WTC11 (cell line): ENCODE measurements at regions not wholly inside any gene's neighbourhood (a gene's known extent, or its start where the extent isn't known, plus 50 kb on each side); places are given as distances from the start of the nearest gene placed in this dataset.

Experiments
- ATAC-seq: fragments of 200-7000 bp; cut with Tn5 transposase; 2 replicates; pipeline ENCODE4 v1.10.0; 2021; ENCODE audit warnings: mild to moderate bottlenecking, moderate library complexity
- CTCF ChIA-PET: fragments of 300-600 bp; sonication (Branson Sonifier 250); formaldehyde crosslinking; loops from one replicate; lab custom pipeline; 2021; ENCODE audit warnings: antibody characterized with exemption; lab: Charles Lee
- POLR2A ChIA-PET: fragments of 350-600 bp; sonication (Branson Sonifier 250); formaldehyde crosslinking; loops from one replicate; lab custom pipeline; 2021; ENCODE audit warnings: antibody characterized with exemption; lab: Charles Lee
- DNase-seq: peaks from one replicate; pipeline ENCODE4 v3.0.0; 2021; ENCODE audit warnings: low spot score
- H3K27ac Mint-ChIP-seq: 2 replicates; pipeline ENCODE4 v1.8.0; 2021; ENCODE audit warnings: mixed read lengths
- H3K27me3 Mint-ChIP-seq: 2 replicates; pipeline ENCODE4 v1.8.0; 2021; ENCODE audit warnings: low read depth, mild to moderate bottlenecking, moderate library complexity, mixed read lengths
- H3K36me3 Mint-ChIP-seq: 2 replicates; pipeline ENCODE4 v1.8.0; 2021; ENCODE audit warnings: mixed read lengths
- H3K4me1 Mint-ChIP-seq: 2 replicates; pipeline ENCODE4 v1.8.0; 2022; ENCODE audit warnings: mixed read lengths
- H3K4me3 Mint-ChIP-seq: 2 replicates; pipeline ENCODE4 v1.8.0; 2021; ENCODE audit warnings: mild to moderate bottlenecking, moderate library complexity, mixed read lengths
- H3K9me3 Mint-ChIP-seq: 2 replicates; pipeline ENCODE4 v1.8.0; 2021; ENCODE audit warnings: mixed read lengths
- CBFB ChIP-seq: sonication (generic); formaldehyde crosslinking; IDR thresholded peaks from 2 replicates; pipeline ENCODE4 v1.8.1; 2022; ENCODE audit warnings: mild to moderate bottlenecking, low read depth, missing genetic modification reagents
- CTCF ChIP-seq: fragments of 200-600 bp; IDR thresholded peaks from 2 replicates; pipeline ENCODE4 v1.8.0; 2022; ENCODE audit warnings: antibody characterized with exemption
- E2F1 ChIP-seq: sonication (generic); formaldehyde crosslinking; IDR thresholded peaks from 2 replicates; pipeline ENCODE4 v1.8.0; 2022; ENCODE audit warnings: mild to moderate bottlenecking, missing genetic modification reagents
- EMX1 ChIP-seq: fragments of 250-450 bp; sonication (Bioruptor Pico); IDR thresholded peaks from 2 replicates; pipeline ENCODE4 v1.8.0; 2021; ENCODE audit warnings: mild to moderate bottlenecking
- GABPB1 ChIP-seq: sonication (generic); formaldehyde crosslinking; IDR thresholded peaks from 2 replicates; pipeline ENCODE4 v1.8.1; 2023; ENCODE audit warnings: mild to moderate bottlenecking, missing genetic modification reagents
- GTF2I ChIP-seq: fragments of 250-450 bp; sonication (Bioruptor Pico); conservative IDR thresholded peaks from 2 replicates; pipeline ENCODE4 v1.4.0; 2021; ENCODE audit warnings: mild to moderate bottlenecking
- IRF1 ChIP-seq: sonication (generic); formaldehyde crosslinking; IDR thresholded peaks from 2 replicates; pipeline ENCODE4 v1.8.0; 2023; ENCODE audit warnings: missing genetic modification reagents
- IRF2 ChIP-seq: sonication (generic); formaldehyde crosslinking; IDR thresholded peaks from 2 replicates; pipeline ENCODE4 v1.8.0; 2022; ENCODE audit warnings: low read depth, missing genetic modification reagents, borderline replicate concordance
- JAZF1 ChIP-seq: fragments of 250-450 bp; sonication (Bioruptor Pico); IDR thresholded peaks from 2 replicates; pipeline ENCODE4 v1.9.0; 2021; ENCODE audit warnings: moderate library complexity, mild to moderate bottlenecking, inconsistent platforms
- NFE2L1 ChIP-seq: sonication (generic); formaldehyde crosslinking; IDR thresholded peaks from 2 replicates; pipeline ENCODE4 v1.8.1; 2023; ENCODE audit warnings: missing genetic modification reagents
- SMAD4 ChIP-seq: sonication (generic); formaldehyde crosslinking; IDR thresholded peaks from 2 replicates; pipeline ENCODE4 v1.8.0; 2022; ENCODE audit warnings: mild to moderate bottlenecking, missing genetic modification reagents
- TEAD4 ChIP-seq: sonication (generic); formaldehyde crosslinking; IDR thresholded peaks from 2 replicates; pipeline ENCODE4 v1.8.0; 2022; ENCODE audit warnings: mild to moderate bottlenecking, missing genetic modification reagents
- ZMAT4 ChIP-seq: fragments of 250-450 bp; sonication (Bioruptor Pico); IDR thresholded peaks from 2 replicates; pipeline ENCODE4 v1.9.0; 2021; ENCODE audit warnings: mild to moderate bottlenecking
- ZNF121 ChIP-seq: sonication (generic); formaldehyde crosslinking; IDR thresholded peaks from 2 replicates; pipeline ENCODE4 v1.8.0; 2023; ENCODE audit warnings: missing genetic modification reagents
- ZNF219 ChIP-seq: sonication (generic); formaldehyde crosslinking; IDR thresholded peaks from 2 replicates; pipeline ENCODE4 v1.8.0; 2023; ENCODE audit warnings: missing genetic modification reagents, mild to moderate bottlenecking, borderline replicate concordance
- ZNF396 ChIP-seq: fragments of 250-450 bp; sonication (Bioruptor Pico); IDR thresholded peaks from 2 replicates; pipeline ENCODE4 v1.8.0; 2021; ENCODE audit warnings: mild to moderate bottlenecking, moderate library complexity, borderline replicate concordance
- ZNF512 ChIP-seq: sonication (generic); formaldehyde crosslinking; IDR thresholded peaks from 2 replicates; pipeline ENCODE4 v1.8.1; 2022; ENCODE audit warnings: missing genetic modification reagents, borderline replicate concordance

- no peak for TF ChIP-seq IRF1 (CRISPR knock-in tag)
- no peak for TF ChIP-seq ZNF121 (CRISPR knock-in tag)
- TF ChIP-seq JAZF1, result no peak
- no peak for TF ChIP-seq SMAD4 (CRISPR knock-in tag)
- no peak for TF ChIP-seq IRF2 (CRISPR knock-in tag)
- TF ChIP-seq E2F1 (CRISPR knock-in tag), result no peak
- no peak for TF ChIP-seq EMX1
- no peak overlapping the region for H3K4me3 Mint-ChIP-seq
- H3K36me3 Mint-ChIP-seq, result no peaks in the 10 kb centered on the region
- DNase-seq (no peak), ATAC-seq (no peak)
- H3K27ac Mint-ChIP-seq, result no peak overlapping the region
- H3K4me1 Mint-ChIP-seq, result peaks cover 18% of the 10 kb centered on the region
- POLR2A ChIA-PET, result no interaction called here
- H3K27me3 Mint-ChIP-seq, result no peaks in the 10 kb centered on the region
- H3K9me3 Mint-ChIP-seq, result no peaks in the 10 kb centered on the region
- CTCF ChIA-PET, result interaction anchor here (0.9 kb wide), 1 partner anchor 65 kb away, joined by 4 read pairs; no protein-coding TSS in a partner anchor
Measured at GRCh38 chr10:28987555-28988320, 301.1 kb upstream of the LYZL1 start.

- no peak overlapping the region for H3K4me3 Mint-ChIP-seq
- no peaks in the 10 kb centered on the region for H3K27me3 Mint-ChIP-seq
- DNase-seq, result no peak
- H3K4me1 Mint-ChIP-seq, result peaks cover 18% of the 10 kb centered on the region
- ChIA-PET POLR2A (no interaction called here), CTCF (interaction anchor here (4.9 kb wide), 1 partner anchor 325 kb away, joined by 67 read pairs; no protein-coding TSS in a partner anchor)
- no peak for ATAC-seq
- TF ChIP-seq ZNF219 (CRISPR knock-in tag) (no peak), CBFB (CRISPR knock-in tag) (no peak), ZNF121 (CRISPR knock-in tag) (peak; percentile 68; the same call in 1 of the 2 replicates)
- H3K36me3 Mint-ChIP-seq, result no peaks in the 10 kb centered on the region
- no peak overlapping the region for H3K27ac Mint-ChIP-seq
- H3K9me3 Mint-ChIP-seq, result peaks cover 5% of the 10 kb centered on the region; the same call in 1 of the 2 replicates
Measured at GRCh38 chr10:28988980-28989379, 299.9 kb upstream of the LYZL1 start.

- Mint-ChIP-seq H3K9me3 (peaks cover 16% of the 10 kb centered on the region), H3K36me3 (no peaks in the 10 kb centered on the region; the same call in 1 of the 2 replicates), H3K27me3 (no peaks in the 10 kb centered on the region), H3K4me1 (peaks cover 18% of the 10 kb centered on the region), H3K4me3 (no peak overlapping the region), H3K27ac (peak overlapping the region; percentile 79; the same call in 1 of the 2 replicates)
- peak; percentile 79 for DNase-seq
- peak; percentile 92 for ATAC-seq
- ChIA-PET POLR2A (no interaction called here), CTCF (interaction anchor here (0.6 to 4.9 kb wide), 24 partner anchors 8 to 378 kb away, joined by 3 to 67 read pairs (median 4); no protein-coding TSS in a partner anchor)
- TF ChIP-seq CTCF (peak; percentile 66), TEAD4 (CRISPR knock-in tag) (no peak)
Measured at GRCh38 chr10:28991333-28992270, 297.3 kb upstream of the LYZL1 start.

- Mint-ChIP-seq H3K4me1 (peaks cover 14% of the 10 kb centered on the region), H3K36me3 (no peaks in the 10 kb centered on the region; the same call in 1 of the 2 replicates), H3K4me3 (no peak overlapping the region), H3K27me3 (no peaks in the 10 kb centered on the region), H3K9me3 (peaks cover 16% of the 10 kb centered on the region), H3K27ac (no peak overlapping the region)
- CTCF ChIA-PET, result interaction anchor here (0.7 to 4.9 kb wide), 4 partner anchors 33 to 329 kb away, joined by 3 to 67 read pairs (median 13); no protein-coding TSS in a partner anchor
- ATAC-seq (no peak), DNase-seq (no peak)
- POLR2A ChIA-PET, result interaction anchor here (0.6 kb wide), 1 partner anchor 183 kb away, joined by 3 read pairs; no protein-coding TSS in a partner anchor
- TF ChIP-seq GTF2I, result no peak
- TF ChIP-seq GABPB1, result no peak
- no peak for TF ChIP-seq CTCF
- TF ChIP-seq NFE2L1 (CRISPR knock-in tag), result no peak
- no peak for TF ChIP-seq ZNF512 (CRISPR knock-in tag)
- TF ChIP-seq ZNF396 (CRISPR knock-in tag), result no peak
- no peak for TF ChIP-seq ZMAT4 (CRISPR knock-in tag)
Measured at GRCh38 chr10:28993056-28993455, 295.8 kb upstream of the LYZL1 start.
